Body of pancreas (tissue), 4 donors: ENCODE measurements at regions not wholly inside any gene's neighbourhood (a gene's known extent, or its start where the extent isn't known, plus 50 kb on each side); places are given as distances from the start of the nearest gene placed in this dataset.

Experiments
- ATAC-seq: fragments of 150-250 bp; one replicate; pipeline ENCODE4 v1.9.1; 2016
- DNase-seq, 4 donors: peaks; one replicate each; pipeline ENCODE4 v3.0.0-alpha.2; 2019
- H3K27ac ChIP-seq, 4 donors: fragments of 200-600 bp; sonication (generic); 1 replicate in 3 of 4; 2 replicates in 1 of 4; pipeline versions ENCODE4 v1.5.1 to v1.6.1; 2016 to 2019; ENCODE audit warnings: mild to moderate bottlenecking in 1 of 4, mixed read lengths in 1 of 4, moderate library complexity in 1 of 4
- H3K27me3 ChIP-seq, 2 donors: fragments of 200-600 bp; sonication (generic); one replicate each; pipeline ENCODE4 v1.6.0; 2016; ENCODE audit warnings: mild to moderate bottlenecking in 1 of 2
- H3K36me3 ChIP-seq, 2 donors: fragments of 200-600 bp; sonication (generic); replicated peaks in 1 of 2; 2 replicates each; pipeline ENCODE4 v1.5.1; 2016; ENCODE audit warnings: low read depth in 2 of 2; ENCODE audit not compliant: insufficient read depth in 1 of 2
- H3K4me1 ChIP-seq: fragments of 200-600 bp; sonication (generic); one replicate; pipeline ENCODE4 v1.6.0; 2016
- H3K4me3 ChIP-seq, 2 donors: fragments of 200-600 bp; sonication (generic); 1 replicate in 1 of 2; 2 replicates in 1 of 2; pipeline ENCODE4 v1.5.1; 2016 to 2019
- H3K9me3 ChIP-seq, 3 donors: fragments of 200-600 bp; sonication (generic); 1 replicate in 2 of 3; 2 replicates in 1 of 3; pipeline ENCODE4 v1.5.1; 2016
- CTCF ChIP-seq, 7 experiments: fragments of 450-650 bp in 4 of 7; fragments of 200-600 bp in 3 of 7; sonication (generic) in 3 of 7; IDR thresholded peaks; one replicate each; pipeline ENCODE4 v1.5.1; 2016 to 2019; ENCODE audit warnings: antibody characterized with exemption in 7 of 7
- POLR2A ChIP-seq, 3 donors: fragments of 450-650 bp; IDR thresholded peaks; one replicate each; pipeline ENCODE4 v1.6.1; 2016; ENCODE audit warnings: antibody characterized with exemption in 3 of 3, mild to moderate bottlenecking in 2 of 3
- WGBS, 2 donors: methylation state at CpG; one replicate each; pipeline ENCODE4 v1.1.5; 2017; 5-methylcytosine and 5-hydroxymethylcytosine counted together
- intact Hi-C: fragments of 100-400 bp; cut with DNase I; formaldehyde crosslinking; loops from one replicate; pipeline ENCODE4 v1.15.1; 2023

GRCh38 chr3:147572970-147573340 is 163.8 kb downstream of the ZIC1 start:
- DNase-seq (no peak), ATAC-seq (no peak)
- no peak overlapping the region for H3K27ac ChIP-seq
- H3K36me3 ChIP-seq, result no peaks in the 10 kb centered on the region
- no peak overlapping the region for H3K4me3 ChIP-seq
- TF ChIP-seq CTCF (IDR thresholded peaks at IDR 0.05) (no peak), POLR2A (IDR thresholded peaks at IDR 0.05) (no peak)
- intact Hi-C loops, result no loop called here
- no peaks in the 10 kb centered on the region for H3K4me1 ChIP-seq
- no peaks in the 10 kb centered on the region for H3K9me3 ChIP-seq
- no peaks in the 10 kb centered on the region for H3K27me3 ChIP-seq

DNA sequence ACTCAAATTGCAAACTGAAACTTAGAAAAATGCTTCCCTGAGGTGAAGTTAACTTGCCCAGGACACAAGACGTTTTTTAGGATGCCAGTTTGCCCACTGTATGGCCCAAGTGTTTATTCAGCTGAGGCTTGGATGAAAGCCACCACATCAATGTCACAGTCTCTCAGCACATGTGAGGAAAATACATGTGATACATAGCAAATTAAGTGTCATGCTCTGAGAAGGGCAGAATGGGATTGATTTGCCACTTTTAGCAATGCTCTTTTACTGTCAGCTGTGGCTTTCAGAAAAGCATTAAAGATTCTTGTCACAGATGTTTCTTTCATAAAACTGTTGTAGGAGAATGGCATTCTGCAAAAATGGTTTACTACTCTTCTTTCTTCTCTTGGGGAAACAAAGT is 165.5 kb downstream of the ZIC1 start:
- 0 to 5% methylated on average over 1 of the region's 1 CpG for WGBS, 2 donors
- Histone ChIP-seq H3K27ac (no peak overlapping the region), H3K36me3 (no peaks in the 10 kb centered on the region), H3K4me1 (no peaks in the 10 kb centered on the region), H3K4me3 (no peak overlapping the region), H3K9me3 (no peaks in the 10 kb centered on the region), H3K27me3 (no peaks in the 10 kb centered on the region)
- intact Hi-C loops, result no loop called here
- no peak for DNase-seq
- no peak for ATAC-seq
- TF ChIP-seq POLR2A (IDR thresholded peaks at IDR 0.05), result no peak
- TF ChIP-seq CTCF (IDR thresholded peaks at IDR 0.05), result no peak

GRCh38 chr3:147575391-147575790 is 166.2 kb downstream of the ZIC1 start:
- H3K4me1 ChIP-seq, result no peaks in the 10 kb centered on the region
- no peak for TF ChIP-seq POLR2A (IDR thresholded peaks at IDR 0.05)
- TF ChIP-seq CTCF (IDR thresholded peaks at IDR 0.05), result no peak
- no peak for ATAC-seq

DNA sequence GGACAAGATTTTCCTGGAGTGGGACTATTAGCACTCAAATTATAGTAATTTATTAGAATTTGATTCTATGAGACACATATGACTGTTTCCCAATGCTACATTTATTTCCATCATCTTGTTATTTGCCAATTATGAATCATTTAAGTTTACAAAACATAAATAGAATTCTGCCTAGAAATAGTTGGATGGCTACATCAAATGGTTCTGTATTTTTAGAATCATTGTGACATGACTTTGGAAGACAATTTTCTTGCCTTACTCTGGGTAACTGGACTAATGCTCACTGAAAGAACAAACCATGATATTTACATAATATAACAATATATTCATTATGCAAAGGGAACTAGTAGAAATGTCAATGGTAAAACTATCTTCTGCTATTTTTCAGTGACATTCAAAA is 173.5 kb downstream of the ZIC1 start:
- TF ChIP-seq CTCF (IDR thresholded peaks at IDR 0.05) (no peak), POLR2A (IDR thresholded peaks at IDR 0.05) (no peak)
- intact Hi-C loops, result no loop called here
- no peak overlapping the region for H3K4me3 ChIP-seq
- DNase-seq (no peak), ATAC-seq (no peak)
- no peaks in the 10 kb centered on the region for H3K9me3 ChIP-seq
- no peak overlapping the region for H3K27ac ChIP-seq
- H3K4me1 ChIP-seq, result no peaks in the 10 kb centered on the region
- H3K36me3 ChIP-seq, result no peaks in the 10 kb centered on the region
- H3K27me3 ChIP-seq, result no peaks in the 10 kb centered on the region

More at GRCh38 chr3:147575391-147575790, 166.2 kb downstream of the ZIC1 start:
- no peaks in the 10 kb centered on the region for H3K27me3 ChIP-seq
- H3K27ac ChIP-seq, result no peak overlapping the region
- intact Hi-C loops, result no loop called here
- H3K4me3 ChIP-seq, result no peak overlapping the region
- H3K36me3 ChIP-seq, result no peaks in the 10 kb centered on the region
- 47 to 49% methylated on average over 2 of the region's 2 CpGs for WGBS, 2 donors
- H3K9me3 ChIP-seq, result no peaks in the 10 kb centered on the region
- no peak for DNase-seq

DNA sequence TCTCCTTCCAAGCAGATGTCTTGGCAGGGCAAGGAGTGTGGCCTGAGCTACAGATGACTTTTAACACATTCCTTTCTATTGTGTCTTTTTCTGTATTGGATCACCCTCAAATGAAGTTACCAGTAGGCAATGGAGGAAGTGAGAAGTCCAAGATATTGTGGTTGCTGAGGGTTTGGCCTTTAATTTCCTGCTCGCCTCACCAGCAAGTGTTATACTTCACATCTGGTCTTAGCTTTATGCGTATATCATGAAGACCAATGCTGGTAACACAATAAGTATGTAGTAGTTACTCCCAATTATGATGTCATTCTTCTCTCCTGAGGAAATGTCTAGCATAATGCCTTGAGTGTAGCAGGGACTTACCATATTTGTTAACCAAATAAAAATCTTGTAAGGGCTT is 179.9 kb downstream of the ZIC1 start:
- 71 to 84% methylated on average over 2 of the region's 2 CpGs for WGBS, 2 donors
- intact Hi-C loops, result no loop called here
- H3K27ac ChIP-seq, result no peak overlapping the region
- TF ChIP-seq POLR2A (IDR thresholded peaks at IDR 0.05), result no peak
- TF ChIP-seq CTCF (IDR thresholded peaks at IDR 0.05), result no peak
- no peaks in the 10 kb centered on the region for H3K4me1 ChIP-seq
- no peaks in the 10 kb centered on the region for H3K36me3 ChIP-seq
- H3K27me3 ChIP-seq, result no peaks in the 10 kb centered on the region
- H3K4me3 ChIP-seq, result no peak overlapping the region
- ATAC-seq (no peak), DNase-seq (no peak)
- H3K9me3 ChIP-seq, result no peaks in the 10 kb centered on the region
